H9 (cell line): ENCODE measurements at regions not wholly inside any gene's neighbourhood (a gene's known extent, or its start where the extent isn't known, plus 50 kb on each side); places are given as distances from the start of the nearest gene placed in this dataset.

ENCODE experiments used
- DNase-seq: peaks from one replicate; pipeline ENCODE4 v3.0.0-alpha.2; 2017
- H2AFZ ChIP-seq: one replicate; pipeline ENCODE4 v1.6.1; 2013; ENCODE audit warnings: mild to moderate bottlenecking, low read length, control low read depth, moderate library complexity
- H2AK5ac ChIP-seq: 2 replicates; pipeline ENCODE4 v1.6.1; 2013; ENCODE audit warnings: low read length, control low read depth, mixed read lengths; ENCODE audit not compliant: insufficient read length
- H2BK120ac ChIP-seq: one replicate; pipeline ENCODE4 v1.6.1; 2013; ENCODE audit warnings: low read depth, mild to moderate bottlenecking, low read length, control low read depth, inconsistent platforms; ENCODE audit not compliant: poor library complexity, severe bottlenecking
- H2BK12ac ChIP-seq: 2 replicates; pipeline ENCODE4 v1.6.1; 2013; ENCODE audit warnings: low read length, control low read depth, mixed read lengths, low read depth; ENCODE audit not compliant: insufficient read length
- H2BK15ac ChIP-seq: 2 replicates; pipeline ENCODE4 v1.6.1; 2013; ENCODE audit warnings: low read depth, low read length, control low read depth
- H2BK20ac ChIP-seq: one replicate; pipeline ENCODE4 v1.6.1; 2013; ENCODE audit warnings: low read depth, mild to moderate bottlenecking, low read length, control low read depth, inconsistent platforms; ENCODE audit not compliant: poor library complexity, severe bottlenecking
- H2BK5ac ChIP-seq: 2 replicates; pipeline ENCODE4 v1.6.1; 2013; ENCODE audit warnings: low read length, control low read depth, mixed read lengths; ENCODE audit not compliant: insufficient read length
- H3K14ac ChIP-seq: 2 replicates; pipeline ENCODE4 v1.6.1; 2013; ENCODE audit warnings: low read length, control low read depth; ENCODE audit not compliant: insufficient read depth
- H3K18ac ChIP-seq: 2 replicates; pipeline ENCODE4 v1.6.1; 2013; ENCODE audit warnings: low read depth, mild to moderate bottlenecking, mixed read lengths, low read length, control low read depth; ENCODE audit not compliant: insufficient read length
- H3K23ac ChIP-seq: 2 replicates; pipeline ENCODE4 v1.6.1; 2013; ENCODE audit warnings: low read length, control low read depth, mixed read lengths, low read depth; ENCODE audit not compliant: insufficient read length
- H3K23me2 ChIP-seq: 2 replicates; pipeline ENCODE4 v1.6.1; 2013; ENCODE audit warnings: low read depth, mild to moderate bottlenecking, mixed read lengths, low read length, control low read depth; ENCODE audit not compliant: insufficient read length, poor library complexity, severe bottlenecking
- H3K27ac ChIP-seq: 2 replicates; pipeline ENCODE4 v1.5.1; 2013; ENCODE audit warnings: low read length, control low read depth, mixed read lengths, low read depth; ENCODE audit not compliant: insufficient read length
- H3K27me3 ChIP-seq: 2 replicates; pipeline ENCODE4 v1.6.1; 2013; ENCODE audit warnings: low read length, control low read depth, inconsistent platforms; ENCODE audit not compliant: insufficient read depth
- H3K4ac ChIP-seq: 2 replicates; pipeline ENCODE4 v1.6.1; 2013; ENCODE audit warnings: low read depth, mild to moderate bottlenecking, control low read depth, inconsistent platforms, low read length, moderate library complexity
- H3K4me1 ChIP-seq: 2 replicates; pipeline ENCODE4 v1.6.1; 2013; ENCODE audit warnings: low read length, control low read depth, inconsistent platforms; ENCODE audit not compliant: insufficient read depth
- H3K4me2 ChIP-seq: 2 replicates; pipeline ENCODE4 v1.6.1; 2013; ENCODE audit warnings: low read length, control low read depth, mixed read lengths; ENCODE audit not compliant: insufficient read length, insufficient read depth
- H3K56ac ChIP-seq: 2 replicates; pipeline ENCODE4 v1.6.1; 2013; ENCODE audit warnings: low read depth, mild to moderate bottlenecking, mixed read lengths, low read length, control low read depth; ENCODE audit not compliant: insufficient read length
- H3K79me1 ChIP-seq: 2 replicates; pipeline ENCODE4 v1.6.1; 2013; ENCODE audit warnings: low read depth, mild to moderate bottlenecking, moderate library complexity, low read length, control low read depth, inconsistent platforms; ENCODE audit not compliant: insufficient read depth, poor library complexity, severe bottlenecking
- H3K79me2 ChIP-seq: 2 replicates; pipeline ENCODE4 v1.6.1; 2013; ENCODE audit warnings: low read length, control low read depth, inconsistent platforms; ENCODE audit not compliant: insufficient read depth
- H3K9ac ChIP-seq: 2 replicates; pipeline ENCODE4 v1.6.1; 2013; ENCODE audit warnings: low read length, control low read depth, mixed read lengths; ENCODE audit not compliant: insufficient read length; ENCODE audit errors: extremely low read depth
- H3K9me3 ChIP-seq: one replicate; pipeline ENCODE4 v1.6.1; 2013; ENCODE audit warnings: low read depth, low read length, inconsistent platforms; ENCODE audit not compliant: control insufficient read depth
- H3T11ph ChIP-seq: one replicate; pipeline ENCODE4 v1.6.1; 2013; ENCODE audit warnings: mild to moderate bottlenecking, low read length, control low read depth, inconsistent platforms
- H4K20me1 ChIP-seq: one replicate; pipeline ENCODE4 v1.6.1; 2013; ENCODE audit not compliant: control insufficient read depth, insufficient read length, insufficient read depth
- H4K5ac ChIP-seq: 2 replicates; pipeline ENCODE4 v1.6.1; 2013; ENCODE audit warnings: low read depth, mild to moderate bottlenecking, mixed read lengths, low read length, control low read depth; ENCODE audit not compliant: insufficient read length
- H4K8ac ChIP-seq: replicated peaks from 2 replicates; pipeline ENCODE4 v1.6.1; 2013; ENCODE audit warnings: low read length, control low read depth, mixed read lengths, low read depth; ENCODE audit not compliant: insufficient read length
- H4K91ac ChIP-seq: 2 replicates; pipeline ENCODE4 v1.6.1; 2013; ENCODE audit warnings: low read depth, mild to moderate bottlenecking, moderate library complexity, mixed read lengths, low read length, control low read depth; ENCODE audit not compliant: insufficient read length
- H3K27ac Mint-ChIP-seq, 3 experiments: 2 replicates in 2 of 3; 3 replicates in 1 of 3; pipeline ENCODE4 v1.8.0; 2020 to 2021; ENCODE audit warnings: mixed read lengths in 3 of 3, mild to moderate bottlenecking in 1 of 3, moderate library complexity in 1 of 3
- H3K27me3 Mint-ChIP-seq: 2 replicates; pipeline ENCODE4 v1.8.0; 2021; ENCODE audit warnings: low read depth, mild to moderate bottlenecking, moderate library complexity, mixed read lengths
- H3K36me3 Mint-ChIP-seq, 3 experiments: 2 replicates in 2 of 3; 3 replicates in 1 of 3; pipeline ENCODE4 v1.8.0; 2020 to 2021; ENCODE audit warnings: low read depth in 3 of 3, mixed read lengths in 3 of 3; ENCODE audit not compliant: insufficient read depth in 1 of 3
- H3K4me1 Mint-ChIP-seq, 2 experiments: 2 replicates each; pipeline ENCODE4 v1.8.0; 2020; ENCODE audit warnings: mixed read lengths in 2 of 2
- H3K4me3 Mint-ChIP-seq, 2 experiments: 2 replicates in 1 of 2; 3 replicates in 1 of 2; pipeline ENCODE4 v1.8.0; 2020 to 2021; ENCODE audit warnings: mild to moderate bottlenecking in 2 of 2, mixed read lengths in 2 of 2, moderate library complexity in 1 of 2
- H3K9me3 Mint-ChIP-seq, 2 experiments: 2 replicates in 1 of 2; 3 replicates in 1 of 2; pipeline ENCODE4 v1.8.0; 2020; ENCODE audit warnings: mild to moderate bottlenecking in 2 of 2, mixed read lengths in 2 of 2, moderate library complexity in 1 of 2
- CTCF ChIP-seq: fragments of 200-600 bp; sonication (generic); conservative IDR thresholded peaks from 3 replicates; pipeline ENCODE4 v1.8.0; 2021; ENCODE audit warnings: antibody characterized with exemption, mild to moderate bottlenecking
- WGBS: extraction: QIAGEN DNeasy Blood & Tissue Kit; methylation state at CpG from one replicate; pipeline ENCODE4 v1.1.7; 2013; ENCODE audit warnings: missing lambda C conversion rate, low lambda C conversion rate, mixed read lengths; ENCODE audit not compliant: insufficient read length; ENCODE audit errors: extremely low coverage; 5-methylcytosine and 5-hydroxymethylcytosine counted together

GRCh38 chr3:159069866-159070425, 268.1 kb downstream of the MFSD1 start:
- Histone ChIP-seq H3K27me3 (no peaks in the 10 kb centered on the region), H3K9me3 (no peaks in the 10 kb centered on the region), H3K56ac (no peak overlapping the region), H3K9ac (no peak overlapping the region), H2BK15ac (no peak overlapping the region), H4K20me1 (no peaks in the 10 kb centered on the region), H4K8ac (no peak overlapping the region), H2BK20ac (no peak overlapping the region), H4K91ac (no peak overlapping the region), H2BK12ac (no peak overlapping the region), H3K4me1 (no peaks in the 10 kb centered on the region), H2AFZ (no peak overlapping the region), H3K4ac (no peak overlapping the region), H3K14ac (no peak overlapping the region), H3K27ac (no peak overlapping the region), H3T11ph (no peak overlapping the region), H3K18ac (no peak overlapping the region), H2BK5ac (no peak overlapping the region), H3K23me2 (no peaks in the 10 kb centered on the region), H3K23ac (no peak overlapping the region), H3K79me2 (no peaks in the 10 kb centered on the region), H3K4me2 (no peak overlapping the region), H2AK5ac (no peak overlapping the region), H2BK120ac (no peak overlapping the region), H4K5ac (no peak overlapping the region), H3K79me1 (no peaks in the 10 kb centered on the region)
- Mint-ChIP-seq H3K4me3 (no peak overlapping the region), H3K9me3 (no peaks in the 10 kb centered on the region), H3K36me3 (no peaks in the 10 kb centered on the region), H3K27me3 (no peaks in the 10 kb centered on the region), H3K27ac (no peak overlapping the region), H3K4me1 (peaks cover 10 to 15% of the 10 kb centered on the region in 2 experiments)
- TF ChIP-seq CTCF: no peak
- DNase-seq: no peak
- WGBS: no CpG with 5 or more reads among the region's 5 CpGs
